Activated CD4-positive, alpha-beta T cell treated with anti-CD3 and anti-CD28 coated beads, Interleukin-2, amount 10 ng/mL, durations not matched to agents 7 days and 5 days (primary cell): ENCODE measurements at regions not wholly inside any gene's neighbourhood (a gene's known extent, or its start where the extent isn't known, plus 50 kb on each side); places are given as distances from the start of the nearest gene placed in this dataset.
"Not testable (repeated sequence)": the region's sequence is repeated elsewhere in the genome, so short reads cannot be mapped to it uniquely, and the experiment has no call there.

Experiments used
- CTCF ChIA-PET: fragments of 350-600 bp; sonication (Branson Sonifier 250); formaldehyde crosslinking; loops from one replicate; lab custom pipeline; 2021; ENCODE audit warnings: antibody characterized with exemption; lab: Charles Lee
- POLR2A ChIA-PET: fragments of 350-600 bp; sonication (Branson Sonifier 250); formaldehyde crosslinking; loops from one replicate; lab custom pipeline; 2021; ENCODE audit warnings: antibody characterized with exemption; lab: Charles Lee
- DNase-seq: peaks from one replicate; pipeline ENCODE4 v3.0.0-alpha.2; 2020
- H3K27ac Mint-ChIP-seq: one replicate; pipeline ENCODE4 v1.8.0; 2021; ENCODE audit warnings: mild to moderate bottlenecking, moderate library complexity, mixed read lengths
- H3K27me3 Mint-ChIP-seq: one replicate; pipeline ENCODE4 v1.8.0; 2021; ENCODE audit warnings: mixed read lengths
- H3K36me3 Mint-ChIP-seq: one replicate; pipeline ENCODE4 v1.8.0; 2021; ENCODE audit warnings: low read depth, mixed read lengths
- H3K4me1 Mint-ChIP-seq: one replicate; pipeline ENCODE4 v1.8.0; 2021; ENCODE audit warnings: mixed read lengths
- H3K4me3 Mint-ChIP-seq: one replicate; pipeline ENCODE4 v1.8.0; 2021; ENCODE audit warnings: mild to moderate bottlenecking, moderate library complexity, mixed read lengths
- H3K9me3 Mint-ChIP-seq: one replicate; pipeline ENCODE4 v1.8.0; 2021; ENCODE audit warnings: mixed read lengths

DNA sequence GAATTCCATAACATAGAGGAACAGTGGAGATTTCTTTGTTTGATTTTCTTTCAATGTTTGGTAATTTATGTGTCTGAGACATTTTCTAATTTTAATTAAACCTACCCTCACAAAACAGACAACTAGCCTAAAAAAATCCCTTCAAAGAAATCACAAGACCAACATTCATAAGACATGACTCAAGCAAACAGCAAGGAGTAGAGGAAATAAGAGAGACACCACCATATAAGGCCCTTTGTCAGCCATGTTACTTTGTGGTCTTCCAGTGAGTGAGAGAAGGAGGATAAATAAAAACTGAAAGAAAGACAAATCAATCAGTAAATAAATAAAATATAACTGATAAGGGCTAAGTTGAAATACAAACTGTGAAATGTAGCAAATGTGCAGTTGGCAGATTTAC is 830.8 kb upstream of the SLC39A10 start:
- H3K4me3 Mint-ChIP-seq: no peak overlapping the region

DNA sequence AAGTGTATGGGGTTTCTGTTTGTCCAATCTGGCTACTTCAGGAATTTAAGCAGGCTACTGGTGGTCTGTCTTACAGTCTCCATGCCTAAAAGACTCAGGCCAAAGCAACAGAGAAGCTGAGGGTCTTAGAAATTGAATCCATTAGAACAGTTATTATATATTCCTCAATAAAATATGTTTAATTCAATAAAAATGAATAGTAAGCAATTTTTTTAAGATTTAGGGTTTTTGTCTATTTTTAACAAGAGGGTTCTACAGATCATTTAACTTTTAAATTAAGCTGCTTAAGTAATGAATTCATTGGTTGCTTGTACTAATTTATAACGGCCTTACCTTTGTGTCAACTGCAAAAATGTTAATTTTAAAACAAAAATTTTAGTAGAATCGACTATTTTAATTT is 832.6 kb upstream of the SLC39A10 start:
- Mint-ChIP-seq H3K27me3 (no peaks in the 10 kb centered on the region), H3K4me3 (no peak overlapping the region), H3K9me3 (no peaks in the 10 kb centered on the region), H3K4me1 (no peaks in the 10 kb centered on the region), H3K27ac (no peak overlapping the region), H3K36me3 (no peaks in the 10 kb centered on the region)
- CTCF ChIA-PET: no interaction called here
- POLR2A ChIA-PET: no interaction called here
- DNase-seq: no peak

More for the DNA sequence above, 830.8 kb upstream of the SLC39A10 start:
- Mint-ChIP-seq H3K4me1 (no peaks in the 10 kb centered on the region), H3K27ac (no peak overlapping the region), H3K9me3 (no peaks in the 10 kb centered on the region), H3K27me3 (no peaks in the 10 kb centered on the region), H3K36me3 (no peaks in the 10 kb centered on the region)
- CTCF ChIA-PET: no interaction called here
- POLR2A ChIA-PET: no interaction called here
- no peak for DNase-seq

GRCh38 chr2:194822657-194823056 is 834.4 kb upstream of the SLC39A10 start:
- Mint-ChIP-seq H3K36me3 (no peaks in the 10 kb centered on the region), H3K4me3 (no peak overlapping the region), H3K4me1 (no peaks in the 10 kb centered on the region), H3K9me3 (no peaks in the 10 kb centered on the region), H3K27ac (no peak overlapping the region), H3K27me3 (no peaks in the 10 kb centered on the region)
- ChIA-PET CTCF (no interaction called here), POLR2A (no interaction called here)
- DNase-seq: no peak

DNA sequence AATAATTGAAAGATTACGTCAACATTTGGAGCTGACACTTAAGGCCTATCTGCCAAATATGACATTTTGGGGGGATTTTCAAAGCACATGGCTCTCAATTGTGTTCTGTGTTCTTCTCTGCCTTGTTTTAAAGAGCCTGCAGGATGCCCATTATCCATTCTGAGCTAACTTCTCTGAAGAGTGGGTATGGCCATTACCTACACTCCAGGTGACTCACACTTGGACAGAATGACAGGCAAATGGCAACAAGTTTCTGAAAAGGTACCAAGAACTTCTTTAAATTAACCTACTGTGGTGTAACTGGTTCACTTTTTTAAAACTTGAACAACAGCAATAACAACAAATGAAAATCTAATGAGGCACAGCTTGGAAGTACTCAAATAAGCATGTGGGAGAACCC is 834.9 kb upstream of the SLC39A10 start:
- Mint-ChIP-seq H3K27me3 (no peaks in the 10 kb centered on the region), H3K36me3 (no peaks in the 10 kb centered on the region), H3K9me3 (no peaks in the 10 kb centered on the region), H3K27ac (no peak overlapping the region), H3K4me3 (no peak overlapping the region), H3K4me1 (no peaks in the 10 kb centered on the region)
- ChIA-PET CTCF (no interaction called here), POLR2A (no interaction called here)
- no peak for DNase-seq

- Mint-ChIP-seq H3K27me3 (no peaks in the 10 kb centered on the region), H3K4me3 (no peak overlapping the region), H3K27ac (no peak overlapping the region), H3K36me3 (no peaks in the 10 kb centered on the region), H3K4me1 (no peaks in the 10 kb centered on the region), H3K9me3 (no peaks in the 10 kb centered on the region)
- DNase-seq: no peak
- ChIA-PET POLR2A (no interaction called here), CTCF (no interaction called here)
Observed at GRCh38 chr2:194819367-194819766, 837.7 kb upstream of the SLC39A10 start.

GRCh38 chr2:194815475-194815874 is 841.6 kb upstream of the SLC39A10 start:
- no peak for DNase-seq
- H3K27me3 Mint-ChIP-seq: no peaks in the 10 kb centered on the region
- H3K9me3 Mint-ChIP-seq: no peaks in the 10 kb centered on the region
- POLR2A ChIA-PET: no interaction called here
- H3K4me3 Mint-ChIP-seq: no peak overlapping the region
- no peak overlapping the region for H3K27ac Mint-ChIP-seq
- H3K4me1 Mint-ChIP-seq: no peaks in the 10 kb centered on the region
- no peaks in the 10 kb centered on the region for H3K36me3 Mint-ChIP-seq
- CTCF ChIA-PET: no interaction called here

DNA sequence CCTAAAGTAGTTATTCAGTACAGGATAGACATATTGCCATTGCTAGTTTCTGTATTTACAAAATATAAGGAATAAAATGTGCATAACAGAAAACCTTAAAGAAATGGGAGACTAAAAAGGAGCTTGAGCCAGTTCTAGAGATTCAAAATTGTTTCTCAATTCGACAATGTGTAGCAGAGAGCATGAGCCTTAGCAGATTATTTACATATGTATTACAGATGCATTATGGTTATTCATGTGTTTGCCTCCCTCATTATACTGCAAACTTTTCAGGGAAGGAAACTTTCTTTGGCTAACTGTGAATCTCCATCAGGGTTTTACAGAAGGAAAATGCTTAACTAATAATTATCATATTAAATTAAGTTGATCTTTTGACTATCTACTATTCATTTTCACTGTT is 854.4 kb upstream of the SLC39A10 start:
- Mint-ChIP-seq H3K9me3 (no peaks in the 10 kb centered on the region), H3K36me3 (no peaks in the 10 kb centered on the region), H3K4me1 (no peaks in the 10 kb centered on the region), H3K27me3 (no peaks in the 10 kb centered on the region), H3K4me3 (no peak overlapping the region), H3K27ac (no peak overlapping the region)
- ChIA-PET POLR2A (no interaction called here), CTCF (no interaction called here)
- DNase-seq: no peak

DNA sequence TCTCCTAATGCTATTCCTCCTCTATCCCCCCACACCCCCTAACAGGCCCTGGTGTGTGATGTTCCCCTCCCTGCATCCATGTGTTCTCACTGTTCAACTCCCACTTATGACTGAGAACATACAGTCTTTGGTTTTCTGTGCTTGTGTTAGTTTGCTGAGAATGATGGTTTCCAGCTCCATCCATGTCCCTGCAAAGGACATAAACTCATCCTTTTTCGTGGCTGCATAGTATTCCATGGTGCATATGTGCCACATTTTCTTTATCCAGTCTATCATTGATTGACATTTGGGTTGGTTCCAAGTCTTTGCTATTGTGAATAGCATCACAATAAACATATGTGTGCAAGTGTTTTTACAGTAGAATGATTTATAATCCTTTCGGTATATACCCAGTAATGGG is 870.0 kb upstream of the SLC39A10 start:
- H3K27ac Mint-ChIP-seq, CTCF ChIA-PET, H3K4me1 Mint-ChIP-seq, DNase-seq, H3K36me3 Mint-ChIP-seq, H3K4me3 Mint-ChIP-seq, H3K27me3 Mint-ChIP-seq, H3K9me3 Mint-ChIP-seq, POLR2A ChIA-PET: not testable (repeated sequence)

DNA sequence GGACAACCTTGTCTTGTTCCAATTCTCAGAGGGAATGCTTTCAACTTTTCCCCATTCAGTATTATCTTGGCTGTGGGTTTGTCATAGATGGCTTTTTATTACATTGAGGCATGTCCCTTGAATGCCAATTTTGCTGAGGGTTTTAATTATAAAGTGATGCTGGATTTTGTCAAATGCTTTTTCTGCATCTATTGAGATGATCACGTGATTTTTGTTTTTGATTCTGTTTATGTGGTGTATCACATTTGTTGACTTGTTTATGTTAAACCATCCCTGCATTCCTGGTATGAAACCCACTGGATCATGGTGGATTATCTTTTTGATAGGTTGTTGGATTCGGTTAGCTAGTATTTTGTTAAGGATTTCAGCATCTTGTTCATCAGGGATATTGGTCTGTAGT is 885.6 kb upstream of the SLC39A10 start:
- H3K9me3 Mint-ChIP-seq, CTCF ChIA-PET, POLR2A ChIA-PET: not testable (repeated sequence)

GRCh38 chr2:194769030-194769429 is 888.0 kb upstream of the SLC39A10 start:
- Mint-ChIP-seq H3K27ac (no peak overlapping the region), H3K27me3 (no peaks in the 10 kb centered on the region), H3K4me3 (no peak overlapping the region), H3K9me3 (peaks cover 5% of the 10 kb centered on the region), H3K4me1 (no peaks in the 10 kb centered on the region), H3K36me3 (no peaks in the 10 kb centered on the region)
- POLR2A ChIA-PET: no interaction called here
- CTCF ChIA-PET: no interaction called here
- DNase-seq: no peak

More for the DNA sequence above, 885.6 kb upstream of the SLC39A10 start:
- not testable (repeated sequence) for H3K27me3 Mint-ChIP-seq, H3K4me1 Mint-ChIP-seq, H3K36me3 Mint-ChIP-seq, H3K27ac Mint-ChIP-seq, DNase-seq, H3K4me3 Mint-ChIP-seq

- H3K27ac Mint-ChIP-seq: no peak overlapping the region
- H3K36me3 Mint-ChIP-seq: no peaks in the 10 kb centered on the region
- H3K4me1 Mint-ChIP-seq: no peaks in the 10 kb centered on the region
- H3K4me3 Mint-ChIP-seq: no peak overlapping the region
- no peaks in the 10 kb centered on the region for H3K27me3 Mint-ChIP-seq
- H3K9me3 Mint-ChIP-seq: peaks cover 2% of the 10 kb centered on the region
- ChIA-PET CTCF (no interaction called here), POLR2A (no interaction called here)
- no peak for DNase-seq
Observed at GRCh38 chr2:194765723-194766122, 891.3 kb upstream of the SLC39A10 start.

GRCh38 chr2:194750926-194751325 is 906.1 kb upstream of the SLC39A10 start:
- Mint-ChIP-seq H3K4me1 (no peaks in the 10 kb centered on the region), H3K4me3 (no peak overlapping the region), H3K27ac (no peak overlapping the region), H3K27me3 (no peaks in the 10 kb centered on the region), H3K36me3 (no peaks in the 10 kb centered on the region), H3K9me3 (no peaks in the 10 kb centered on the region)
- CTCF ChIA-PET: no interaction called here
- DNase-seq: no peak
- POLR2A ChIA-PET: no interaction called here

DNA sequence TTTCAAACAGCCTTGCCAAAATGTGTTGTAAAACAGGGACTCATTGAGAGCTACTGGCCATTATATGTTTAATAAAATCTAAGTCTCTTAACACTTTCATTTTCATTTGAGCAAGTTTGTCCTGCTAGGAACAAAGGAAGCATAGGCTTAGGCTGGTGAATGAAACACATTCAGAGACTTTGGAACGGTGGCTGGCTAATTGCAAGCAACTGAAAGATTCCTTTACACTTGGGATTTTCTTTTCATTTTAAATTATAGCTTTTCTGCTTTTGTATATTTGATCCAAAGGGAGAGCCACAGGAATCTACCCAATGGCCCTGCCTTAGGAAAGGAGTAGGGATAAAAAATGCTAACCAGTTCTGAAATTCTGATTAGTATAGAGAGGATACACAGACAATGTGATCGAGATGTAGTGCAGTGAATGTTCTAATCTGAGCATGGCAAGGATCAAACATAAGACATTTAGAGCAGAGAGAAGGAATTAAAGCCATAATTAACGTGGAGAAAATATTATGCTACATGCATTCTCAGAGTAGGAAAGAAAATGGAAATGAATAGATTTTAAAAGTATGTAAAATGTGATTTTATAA is 911.4 kb upstream of the SLC39A10 start:
- no peaks in the 10 kb centered on the region for H3K9me3 Mint-ChIP-seq
- H3K36me3 Mint-ChIP-seq: no peaks in the 10 kb centered on the region
- POLR2A ChIA-PET: no interaction called here

DNA sequence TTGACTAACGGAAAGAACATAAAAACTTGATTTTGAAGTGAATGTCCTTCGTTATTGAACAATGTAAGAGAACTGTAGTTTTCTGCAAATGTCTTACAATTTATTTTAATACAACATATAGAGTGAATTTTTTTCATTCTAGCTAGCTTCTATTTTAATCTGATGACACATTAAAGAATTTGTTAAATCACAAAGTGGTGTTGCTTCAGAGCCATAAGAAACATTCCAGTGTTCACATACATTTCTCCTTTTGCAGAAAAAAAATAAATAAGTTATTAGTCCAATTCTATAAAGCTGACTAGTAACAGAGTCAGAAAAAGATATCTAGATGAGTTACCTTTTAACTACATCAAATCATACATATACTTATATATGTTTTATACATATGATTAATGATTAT is 914.3 kb upstream of the SLC39A10 start:
- POLR2A ChIA-PET: no interaction called here
- H3K9me3 Mint-ChIP-seq: no peaks in the 10 kb centered on the region

More for the DNA sequence above, 911.4 kb upstream of the SLC39A10 start:
- Mint-ChIP-seq H3K27me3 (no peaks in the 10 kb centered on the region), H3K27ac (no peak overlapping the region), H3K4me1 (no peaks in the 10 kb centered on the region), H3K4me3 (no peak overlapping the region)
- DNase-seq: no peak
- CTCF ChIA-PET: no interaction called here

More for the DNA sequence above, 914.3 kb upstream of the SLC39A10 start:
- Mint-ChIP-seq H3K27me3 (no peaks in the 10 kb centered on the region), H3K36me3 (no peaks in the 10 kb centered on the region), H3K27ac (no peak overlapping the region), H3K4me3 (no peak overlapping the region), H3K4me1 (no peaks in the 10 kb centered on the region)
- DNase-seq: no peak
- CTCF ChIA-PET: no interaction called here
